ENCODE measurements at regions not wholly inside any gene's neighbourhood (a gene's known extent, or its start where the extent isn't known, plus 50 kb on each side); places are given as distances from the start of the nearest gene placed in this dataset.

DNA sequence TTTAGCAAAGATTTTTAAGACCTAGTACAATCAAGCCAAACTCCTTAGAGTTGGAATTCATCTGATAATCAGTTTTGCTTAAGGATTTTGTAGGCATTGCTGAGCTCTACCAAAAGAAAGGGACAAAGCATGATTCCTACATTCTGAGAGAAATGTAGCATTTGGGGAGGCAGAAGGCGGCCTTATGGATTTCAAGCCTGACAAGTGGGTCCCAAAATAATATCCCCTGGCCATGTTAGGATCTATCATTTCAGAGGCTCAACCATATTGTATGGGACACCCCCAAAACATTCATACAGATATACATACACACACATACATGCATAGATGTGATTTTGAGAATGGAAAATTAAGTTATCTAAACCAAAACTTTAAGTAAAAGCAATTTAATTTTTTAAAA lies 257.8 kb upstream of the VLDLR start:
- H3K36me3 Mint-ChIP-seq: no peaks in the 10 kb centered on the region
- CTCF ChIA-PET: no interaction called here
- H3K9me3 ChIP-seq: no peaks in the 10 kb centered on the region
- no peak overlapping the region for H3K4me3 ChIP-seq (ENCODE audit: control insufficient read depth in 1 of 2, extremely low read depth in 1 of 2, low read length in 1 of 2)
- H3K27me3 Mint-ChIP-seq: peaks cover 8% of the 10 kb centered on the region in 2 donors
- no peaks in the 10 kb centered on the region for H3K36me3 ChIP-seq (ENCODE audit: control insufficient read depth in 2 of 2, extremely low read depth in 1 of 2, insufficient read depth in 1 of 2, low read length in 1 of 2)
- no peak overlapping the region for H3K27ac ChIP-seq (ENCODE audit: low read length)
- H3K9me3 Mint-ChIP-seq: peaks cover 0 to 4% (median 0%) of the 10 kb centered on the region in 3 donors
- H3K4me1 ChIP-seq (ENCODE audit: control insufficient read depth in 1 of 2, extremely low read depth in 1 of 2, insufficient read depth in 2 of 2, low read length in 2 of 2): no peaks in the 10 kb centered on the region
- H3K4me3 Mint-ChIP-seq: no peak overlapping the region
- no peaks in the 10 kb centered on the region for H3K4me1 Mint-ChIP-seq
- POLR2A ChIA-PET: no interaction called here
- DNase-seq (no peak), ATAC-seq (replicated peaks in 1 of 4) (no peak)
- peaks cover 0 to 9% of the 10 kb centered on the region in 2 experiments for H3K27me3 ChIP-seq (replicated peaks in 1 of 2; ENCODE audit: control insufficient read depth in 2 of 2, extremely low read depth in 1 of 2, insufficient read depth in 2 of 2, low read length in 1 of 2)
- no CpG with 5 or more reads among the region's 1 CpG for WGBS (ENCODE audit: insufficient coverage)
- H3K27ac Mint-ChIP-seq: no peak overlapping the region

DNA sequence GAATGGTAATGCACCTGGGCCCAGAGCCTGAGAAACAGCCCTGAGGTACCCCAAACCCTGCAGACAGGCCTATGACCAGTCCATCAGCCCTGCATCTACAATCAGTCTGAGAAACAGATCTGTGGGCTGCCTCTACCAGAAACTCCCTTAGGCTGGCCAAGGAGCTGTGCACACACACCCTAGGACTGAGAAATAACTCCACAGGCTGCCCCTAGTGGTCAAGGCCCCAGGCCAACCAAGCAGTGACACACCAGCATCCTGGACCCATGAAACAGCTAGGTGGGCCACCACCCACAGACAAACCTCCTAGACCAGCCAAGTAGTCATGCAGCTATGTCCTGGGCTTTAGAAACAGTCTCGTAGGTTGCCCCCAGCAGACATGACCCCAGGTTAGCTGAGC lies 253.6 kb upstream of the VLDLR start:
- ChIA-PET CTCF (no interaction called here), POLR2A (no interaction called here)
- WGBS (ENCODE audit: insufficient coverage): 88% methylated on average over 1 of the region's 1 CpG
- Mint-ChIP-seq H3K36me3 (no peaks in the 10 kb centered on the region), H3K9me3 (peaks cover 0 to 11% (median 5%) of the 10 kb centered on the region in 3 donors), H3K27ac (no peak overlapping the region), H3K27me3 (peaks cover 4% of the 10 kb centered on the region in 2 donors), H3K4me1 (no peaks in the 10 kb centered on the region), H3K4me3 (no peak overlapping the region)
- no peaks in the 10 kb centered on the region for H3K9me3 ChIP-seq
- H3K27ac ChIP-seq (ENCODE audit: low read length): no peak overlapping the region
- no peaks in the 10 kb centered on the region for H3K4me1 ChIP-seq (ENCODE audit: control insufficient read depth in 1 of 2, extremely low read depth in 1 of 2, insufficient read depth in 2 of 2, low read length in 2 of 2)
- no peak overlapping the region for H3K4me3 ChIP-seq (ENCODE audit: control insufficient read depth in 1 of 2, extremely low read depth in 1 of 2, low read length in 1 of 2)
- DNase-seq (no peak), ATAC-seq (replicated peaks in 1 of 4) (no peak)
- H3K36me3 ChIP-seq (ENCODE audit: control insufficient read depth in 2 of 2, extremely low read depth in 1 of 2, insufficient read depth in 1 of 2, low read length in 1 of 2): no peaks in the 10 kb centered on the region
- H3K27me3 ChIP-seq (replicated peaks in 1 of 2; ENCODE audit: control insufficient read depth in 2 of 2, extremely low read depth in 1 of 2, insufficient read depth in 2 of 2, low read length in 1 of 2): peaks cover 0 to 9% of the 10 kb centered on the region in 2 experiments

DNA sequence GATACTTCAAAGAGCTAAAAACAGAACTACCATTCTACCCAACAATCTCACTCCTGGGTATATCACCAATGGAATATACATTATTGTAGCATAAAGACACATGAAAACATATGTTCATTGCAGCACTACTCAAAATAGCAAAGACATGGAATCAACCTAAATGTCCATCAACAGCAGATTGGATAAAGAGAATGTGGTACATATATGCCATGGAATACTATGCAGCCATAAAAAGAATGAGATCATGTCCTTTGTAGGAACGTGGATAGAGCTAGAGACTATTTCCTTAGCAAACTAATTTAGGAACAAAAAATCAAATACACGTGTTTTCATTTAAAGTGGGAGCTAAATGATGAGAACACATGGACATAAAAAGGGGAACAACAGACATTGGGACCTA lies 247.9 kb upstream of the VLDLR start:
- peaks cover 0 to 8% of the 10 kb centered on the region in 2 donors for H3K27me3 Mint-ChIP-seq
- no peak for ATAC-seq (replicated peaks in 1 of 4)
- ChIA-PET CTCF (no interaction called here), POLR2A (no interaction called here)
- no peaks in the 10 kb centered on the region for H3K9me3 ChIP-seq
- H3K36me3 ChIP-seq (ENCODE audit: control insufficient read depth in 2 of 2, extremely low read depth in 1 of 2, insufficient read depth in 1 of 2, low read length in 1 of 2): no peaks in the 10 kb centered on the region
- H3K9me3 Mint-ChIP-seq: peaks cover 0 to 23% (median 13%) of the 10 kb centered on the region in 3 donors
- H3K4me1 Mint-ChIP-seq: no peaks in the 10 kb centered on the region
- no peak overlapping the region for H3K4me3 ChIP-seq (ENCODE audit: control insufficient read depth in 1 of 2, extremely low read depth in 1 of 2, low read length in 1 of 2)
- no peak overlapping the region for H3K4me3 Mint-ChIP-seq
- H3K36me3 Mint-ChIP-seq: no peaks in the 10 kb centered on the region
- WGBS (ENCODE audit: insufficient coverage): no CpG with 5 or more reads among the region's 2 CpGs
- H3K4me1 ChIP-seq (ENCODE audit: control insufficient read depth in 1 of 2, extremely low read depth in 1 of 2, insufficient read depth in 2 of 2, low read length in 2 of 2): no peaks in the 10 kb centered on the region
- no peaks in the 10 kb centered on the region for H3K27me3 ChIP-seq (replicated peaks in 1 of 2; ENCODE audit: control insufficient read depth in 2 of 2, extremely low read depth in 1 of 2, insufficient read depth in 2 of 2, low read length in 1 of 2)
- H3K27ac ChIP-seq (ENCODE audit: low read length): no peak overlapping the region
- no peak for DNase-seq
- H3K27ac Mint-ChIP-seq: no peak overlapping the region

DNA sequence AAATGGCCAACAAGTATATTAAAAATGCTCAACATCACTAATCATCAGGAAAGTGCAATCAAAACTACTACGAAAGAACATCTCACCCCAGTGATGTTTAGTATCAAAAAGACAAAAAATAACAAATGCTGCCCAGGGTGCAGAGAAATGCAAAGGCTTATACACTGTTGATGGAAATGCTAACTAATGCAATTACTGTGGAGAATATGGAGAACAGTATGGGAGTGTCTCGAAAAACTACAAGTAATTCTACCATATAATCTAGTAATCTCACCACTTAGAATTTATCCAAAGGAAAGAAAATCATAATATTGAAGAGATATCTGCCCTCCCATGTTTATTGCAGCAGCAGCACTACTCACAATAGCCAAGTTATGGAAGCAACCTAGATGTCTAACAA lies 246.5 kb upstream of the VLDLR start:
- Histone ChIP-seq H3K9me3 (no peaks in the 10 kb centered on the region), H3K4me1 (ENCODE audit: control insufficient read depth in 1 of 2, extremely low read depth in 1 of 2, insufficient read depth in 2 of 2, low read length in 2 of 2) (no peaks in the 10 kb centered on the region), H3K27ac (ENCODE audit: low read length) (no peak overlapping the region), H3K36me3 (ENCODE audit: control insufficient read depth in 2 of 2, extremely low read depth in 1 of 2, insufficient read depth in 1 of 2, low read length in 1 of 2) (no peaks in the 10 kb centered on the region), H3K27me3 (replicated peaks in 1 of 2; ENCODE audit: control insufficient read depth in 2 of 2, extremely low read depth in 1 of 2, insufficient read depth in 2 of 2, low read length in 1 of 2) (no peaks in the 10 kb centered on the region), H3K4me3 (ENCODE audit: control insufficient read depth in 1 of 2, extremely low read depth in 1 of 2, low read length in 1 of 2) (no peak overlapping the region)
- no peaks in the 10 kb centered on the region for H3K36me3 Mint-ChIP-seq
- WGBS (ENCODE audit: insufficient coverage): no CpG with 5 or more reads among the region's 2 CpGs
- ChIA-PET POLR2A (no interaction called here), CTCF (no interaction called here)
- no peak overlapping the region for H3K4me3 Mint-ChIP-seq
- H3K4me1 Mint-ChIP-seq: no peaks in the 10 kb centered on the region
- no peak overlapping the region for H3K27ac Mint-ChIP-seq
- H3K27me3 Mint-ChIP-seq: peaks cover 0 to 8% of the 10 kb centered on the region in 2 donors
- DNase-seq (no peak), ATAC-seq (replicated peaks in 1 of 4) (no peak)
- H3K9me3 Mint-ChIP-seq: peaks cover 0 to 23% (median 12%) of the 10 kb centered on the region in 3 donors

DNA sequence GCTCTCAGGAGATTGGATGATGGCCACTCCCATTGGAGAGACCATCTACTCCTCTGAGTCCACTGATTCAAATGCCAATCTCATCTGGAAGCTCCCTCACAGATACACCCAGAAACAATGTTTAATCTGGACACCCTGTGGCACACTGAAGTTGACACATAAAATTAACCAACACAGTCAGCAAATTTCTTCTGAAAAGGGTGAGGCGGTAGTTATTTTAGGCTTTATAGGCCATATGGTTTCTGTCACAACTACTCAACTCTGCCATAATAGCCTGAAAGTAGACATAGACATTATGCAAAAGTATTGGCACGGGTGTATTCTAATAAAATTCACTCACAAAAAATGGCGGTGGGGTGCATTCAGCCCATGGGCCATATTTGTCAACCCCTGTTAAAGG lies 244.5 kb upstream of the VLDLR start:
- no peaks in the 10 kb centered on the region for H3K36me3 Mint-ChIP-seq
- no peaks in the 10 kb centered on the region for H3K4me1 Mint-ChIP-seq
- DNase-seq: no peak
- peaks cover 0 to 12% of the 10 kb centered on the region in 2 donors for H3K27me3 Mint-ChIP-seq
- ChIA-PET CTCF (no interaction called here), POLR2A (no interaction called here)
- Histone ChIP-seq H3K9me3 (no peaks in the 10 kb centered on the region), H3K27ac (ENCODE audit: low read length) (no peak overlapping the region), H3K36me3 (ENCODE audit: control insufficient read depth in 2 of 2, extremely low read depth in 1 of 2, insufficient read depth in 1 of 2, low read length in 1 of 2) (no peaks in the 10 kb centered on the region), H3K27me3 (replicated peaks in 1 of 2; ENCODE audit: control insufficient read depth in 2 of 2, extremely low read depth in 1 of 2, insufficient read depth in 2 of 2, low read length in 1 of 2) (no peaks in the 10 kb centered on the region), H3K4me1 (ENCODE audit: control insufficient read depth in 1 of 2, extremely low read depth in 1 of 2, insufficient read depth in 2 of 2, low read length in 2 of 2) (no peaks in the 10 kb centered on the region), H3K4me3 (ENCODE audit: control insufficient read depth in 1 of 2, extremely low read depth in 1 of 2, low read length in 1 of 2) (no peak overlapping the region)
- ATAC-seq (replicated peaks in 1 of 4): no peak
- peaks cover 0 to 23% (median 12%) of the 10 kb centered on the region in 3 donors for H3K9me3 Mint-ChIP-seq
- H3K27ac Mint-ChIP-seq: no peak overlapping the region
- H3K4me3 Mint-ChIP-seq: no peak overlapping the region
- WGBS (ENCODE audit: insufficient coverage): no CpG with 5 or more reads among the region's 3 CpGs

DNA sequence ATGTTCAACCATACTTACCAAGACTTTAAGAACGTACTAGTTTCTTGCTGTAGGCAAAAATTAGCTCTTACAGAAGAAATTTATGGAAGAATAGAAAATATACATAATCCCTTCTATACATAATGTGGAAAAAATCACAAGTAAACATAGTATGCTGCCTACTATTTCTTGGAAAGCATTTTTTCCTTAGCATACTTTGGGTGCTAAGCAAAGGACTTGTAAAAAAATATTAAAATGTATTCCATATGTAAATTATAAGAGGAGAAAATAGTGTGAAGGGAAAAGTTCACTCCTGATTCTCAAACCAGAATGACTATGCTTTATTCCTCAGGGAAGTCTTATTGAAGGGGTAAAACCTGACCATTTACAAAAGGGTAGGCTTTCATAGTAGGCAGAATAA lies 243.8 kb upstream of the VLDLR start:
- WGBS (ENCODE audit: insufficient coverage): no CpG with 5 or more reads among the region's 1 CpG
- ChIA-PET POLR2A (no interaction called here), CTCF (interaction anchor here in 1 of 2 donors (0.5 kb wide), 1 partner anchor 478 kb away, joined by 3 read pairs; no protein-coding TSS in a partner anchor)
- no peaks in the 10 kb centered on the region for H3K36me3 Mint-ChIP-seq
- H3K4me1 Mint-ChIP-seq: no peaks in the 10 kb centered on the region
- no peaks in the 10 kb centered on the region for H3K36me3 ChIP-seq (ENCODE audit: control insufficient read depth in 2 of 2, extremely low read depth in 1 of 2, insufficient read depth in 1 of 2, low read length in 1 of 2)
- peaks cover 0 to 12% of the 10 kb centered on the region in 2 donors for H3K27me3 Mint-ChIP-seq
- no peaks in the 10 kb centered on the region for H3K4me1 ChIP-seq (ENCODE audit: control insufficient read depth in 1 of 2, extremely low read depth in 1 of 2, insufficient read depth in 2 of 2, low read length in 2 of 2)
- no peaks in the 10 kb centered on the region for H3K9me3 ChIP-seq
- ATAC-seq (replicated peaks in 1 of 4) (no peak), DNase-seq (no peak)
- no peak overlapping the region for H3K27ac ChIP-seq (ENCODE audit: low read length)
- H3K27ac Mint-ChIP-seq: no peak overlapping the region
- H3K27me3 ChIP-seq (replicated peaks in 1 of 2; ENCODE audit: control insufficient read depth in 2 of 2, extremely low read depth in 1 of 2, insufficient read depth in 2 of 2, low read length in 1 of 2): no peaks in the 10 kb centered on the region
- H3K4me3 Mint-ChIP-seq: no peak overlapping the region
- H3K9me3 Mint-ChIP-seq: peaks cover 0 to 19% (median 6%) of the 10 kb centered on the region in 3 donors
- H3K4me3 ChIP-seq (ENCODE audit: control insufficient read depth in 1 of 2, extremely low read depth in 1 of 2, low read length in 1 of 2): no peak overlapping the region

DNA sequence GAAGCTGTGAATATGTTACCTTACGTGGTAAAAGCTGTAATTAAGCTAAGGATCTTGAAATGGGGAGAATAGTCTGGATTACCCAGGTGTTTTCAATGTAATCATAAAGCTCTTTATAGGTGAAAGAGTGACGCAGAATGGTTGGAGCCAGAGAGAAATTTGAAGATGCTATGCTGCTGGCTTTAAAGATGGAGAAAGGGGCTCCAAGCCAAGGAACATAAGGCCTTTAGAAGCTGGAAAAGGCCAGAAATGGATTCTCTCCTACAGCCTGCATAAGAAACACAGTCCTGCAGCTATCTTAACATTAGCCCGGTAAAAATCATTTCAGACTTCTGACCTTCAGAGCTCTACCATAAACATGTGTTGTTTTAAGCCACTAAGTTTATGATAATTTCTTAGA lies 243.3 kb upstream of the VLDLR start:
- CTCF ChIA-PET: interaction anchor here in 1 of 2 donors (0.5 kb wide), 1 partner anchor 477 kb away, joined by 3 read pairs; no protein-coding TSS in a partner anchor
- H3K27me3 ChIP-seq (replicated peaks in 1 of 2; ENCODE audit: control insufficient read depth in 2 of 2, extremely low read depth in 1 of 2, insufficient read depth in 2 of 2, low read length in 1 of 2): no peaks in the 10 kb centered on the region
- no peak for ATAC-seq (replicated peaks in 1 of 4)

More for the DNA sequence above, 243.3 kb upstream of the VLDLR start:
- Histone ChIP-seq H3K27ac (ENCODE audit: low read length) (no peak overlapping the region), H3K4me3 (ENCODE audit: control insufficient read depth in 1 of 2, extremely low read depth in 1 of 2, low read length in 1 of 2) (no peak overlapping the region), H3K4me1 (ENCODE audit: control insufficient read depth in 1 of 2, extremely low read depth in 1 of 2, insufficient read depth in 2 of 2, low read length in 2 of 2) (no peaks in the 10 kb centered on the region), H3K9me3 (no peaks in the 10 kb centered on the region), H3K36me3 (ENCODE audit: control insufficient read depth in 2 of 2, extremely low read depth in 1 of 2, insufficient read depth in 1 of 2, low read length in 1 of 2) (no peaks in the 10 kb centered on the region)
- Mint-ChIP-seq H3K4me3 (no peak overlapping the region), H3K9me3 (peaks cover 0 to 17% (median 4%) of the 10 kb centered on the region in 3 donors), H3K27me3 (peaks cover 2 to 16% of the 10 kb centered on the region in 2 donors), H3K27ac (no peak overlapping the region), H3K36me3 (no peaks in the 10 kb centered on the region), H3K4me1 (no peaks in the 10 kb centered on the region)
- POLR2A ChIA-PET: no interaction called here
- 20% methylated on average over 1 of the region's 3 CpGs for WGBS (ENCODE audit: insufficient coverage)
- no peak for DNase-seq
